ENCODE measurements at regions not wholly inside any gene's neighbourhood (a gene's known extent, or its start where the extent isn't known, plus 50 kb on each side); places are given as distances from the start of the nearest gene placed in this dataset.

- TF ChIP-seq TEAD4 (IDR thresholded peaks at IDR 0.05) (no peak), YY1 (IDR thresholded peaks at IDR 0.05; ENCODE audit: low read depth) (no peak), EP300 (IDR thresholded peaks at IDR 0.05; ENCODE audit: borderline replicate concordance) (no peak), EGR1 (IDR thresholded peaks at IDR 0.05) (no peak), REST (IDR thresholded peaks at IDR 0.05; ENCODE audit: low read depth) (no peak), CEBPB (IDR thresholded peaks at IDR 0.05) (no peak), RAD21 (IDR thresholded peaks at IDR 0.05; ENCODE audit: low read depth) (no peak), FOXM1 (IDR thresholded peaks at IDR 0.05; ENCODE audit: borderline replicate concordance, low read depth) (no peak), TAF1 (IDR thresholded peaks at IDR 0.05; ENCODE audit: low read depth) (no peak), MAX (IDR thresholded peaks at IDR 0.05) (no peak)
Observed at GRCh38 chr2:196244966-196245365, 73.6 kb upstream of the STK17B start.
